KMS-11 (cell line): ENCODE measurements at regions not wholly inside any gene's neighbourhood (a gene's known extent, or its start where the extent isn't known, plus 50 kb on each side); places are given as distances from the start of the nearest gene placed in this dataset.

Source experiments
- H2AFZ ChIP-seq: fragments of 200-600 bp; sonication (generic); 2 replicates; pipeline ENCODE4 v1.6.1; 2016; ENCODE audit warnings: antibody characterized with exemption, mixed run types, low read depth
- H3K27ac ChIP-seq: fragments of 200-600 bp; sonication (generic); 2 replicates; pipeline ENCODE4 v1.6.1; 2016; ENCODE audit warnings: mild to moderate bottlenecking, mixed run types
- H3K27me3 ChIP-seq: fragments of 200-600 bp; sonication (generic); 2 replicates; pipeline ENCODE4 v1.6.1; 2017; ENCODE audit warnings: mild to moderate bottlenecking, low read depth, mixed run types, moderate library complexity; ENCODE audit not compliant: insufficient read depth
- H3K36me3 ChIP-seq: fragments of 200-600 bp; sonication (generic); 2 replicates; pipeline ENCODE4 v1.6.1; 2017; ENCODE audit warnings: mild to moderate bottlenecking, mixed run types; ENCODE audit not compliant: insufficient read depth
- H3K4me1 ChIP-seq: fragments of 200-600 bp; sonication (generic); 2 replicates; pipeline ENCODE4 v1.6.1; 2016; ENCODE audit warnings: mild to moderate bottlenecking, low read depth, mixed run types; ENCODE audit not compliant: poor library complexity, severe bottlenecking
- H3K4me2 ChIP-seq: fragments of 200-600 bp; sonication (generic); 2 replicates; pipeline ENCODE4 v1.7.0; 2016; ENCODE audit warnings: mild to moderate bottlenecking, mixed run types
- H3K4me3 ChIP-seq: fragments of 200-600 bp; sonication (generic); IDR thresholded peaks from 2 replicates; pipeline ENCODE4 v1.6.1; 2017; ENCODE audit warnings: low read depth, low read length, mixed read lengths; ENCODE audit not compliant: insufficient read depth
- H3K79me2 ChIP-seq: fragments of 200-600 bp; sonication (generic); 2 replicates; pipeline ENCODE4 v1.6.1; 2016; ENCODE audit warnings: low read depth, mixed run types; ENCODE audit not compliant: insufficient read depth
- H3K9ac ChIP-seq: fragments of 200-600 bp; sonication (generic); 2 replicates; pipeline ENCODE4 v1.6.1; 2016; ENCODE audit warnings: mild to moderate bottlenecking, mixed run types
- H4K20me1 ChIP-seq: fragments of 200-600 bp; sonication (generic); 2 replicates; pipeline ENCODE4 v1.6.1; 2016; ENCODE audit warnings: mild to moderate bottlenecking, mixed run types; ENCODE audit not compliant: insufficient read depth
- CTCF ChIP-seq: fragments of 200-600 bp; sonication (generic); conservative IDR thresholded peaks from 2 replicates; pipeline ENCODE4 v1.6.1; 2017; ENCODE audit warnings: low read depth, mild to moderate bottlenecking, antibody characterized with exemption, low read length, moderate library complexity, mixed read lengths

- Histone ChIP-seq H3K4me2 (no peak overlapping the region), H3K27me3 (no peaks in the 10 kb centered on the region), H2AFZ (no peak overlapping the region), H4K20me1 (no peaks in the 10 kb centered on the region), H3K79me2 (no peaks in the 10 kb centered on the region), H3K9ac (no peak overlapping the region), H3K4me1 (no peaks in the 10 kb centered on the region), H3K27ac (no peak overlapping the region), H3K36me3 (no peaks in the 10 kb centered on the region), H3K4me3 (no peak overlapping the region)
- TF ChIP-seq CTCF, result no peak
These were observed 255.3 kb upstream of the UBE2E2 start for GRCh38 chr3:22947851-22948250.

GRCh38 chr3:22951910-22952309, 251.2 kb upstream of the UBE2E2 start:
- no peak overlapping the region for H3K9ac ChIP-seq
- H3K36me3 ChIP-seq, result no peaks in the 10 kb centered on the region
- H4K20me1 ChIP-seq, result no peaks in the 10 kb centered on the region
- no peak overlapping the region for H3K4me2 ChIP-seq
- H3K27me3 ChIP-seq, result no peaks in the 10 kb centered on the region
- H3K4me1 ChIP-seq, result no peaks in the 10 kb centered on the region
- TF ChIP-seq CTCF, result no peak
- no peak overlapping the region for H2AFZ ChIP-seq
- H3K79me2 ChIP-seq, result no peaks in the 10 kb centered on the region
- H3K4me3 ChIP-seq, result no peak overlapping the region
- H3K27ac ChIP-seq, result no peak overlapping the region

DNA sequence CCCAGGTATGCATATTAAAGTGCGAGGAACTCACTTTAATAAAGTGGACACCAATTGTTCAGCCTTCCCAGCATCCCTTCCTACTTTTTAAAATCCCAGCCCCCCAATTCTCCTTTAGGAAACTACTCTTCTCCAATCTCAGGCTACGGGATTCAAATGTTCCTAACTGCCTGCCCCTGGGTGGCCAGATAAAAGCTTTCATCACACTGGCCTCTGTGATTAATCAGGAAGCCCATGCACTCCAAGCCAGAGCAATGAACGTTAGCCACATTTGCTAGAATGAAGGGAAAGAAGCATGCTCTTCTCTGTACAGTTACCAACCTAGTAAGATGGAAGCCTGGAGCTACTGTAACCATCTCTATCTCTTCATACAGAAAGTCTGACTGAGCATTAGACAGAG, 250.3 kb upstream of the UBE2E2 start:
- Histone ChIP-seq H3K9ac (no peak overlapping the region), H3K79me2 (no peaks in the 10 kb centered on the region), H3K4me2 (no peak overlapping the region), H3K4me1 (no peaks in the 10 kb centered on the region), H3K27me3 (no peaks in the 10 kb centered on the region), H4K20me1 (no peaks in the 10 kb centered on the region), H3K36me3 (no peaks in the 10 kb centered on the region), H3K27ac (no peak overlapping the region), H3K4me3 (no peak overlapping the region), H2AFZ (no peak overlapping the region)
- no peak for TF ChIP-seq CTCF

DNA sequence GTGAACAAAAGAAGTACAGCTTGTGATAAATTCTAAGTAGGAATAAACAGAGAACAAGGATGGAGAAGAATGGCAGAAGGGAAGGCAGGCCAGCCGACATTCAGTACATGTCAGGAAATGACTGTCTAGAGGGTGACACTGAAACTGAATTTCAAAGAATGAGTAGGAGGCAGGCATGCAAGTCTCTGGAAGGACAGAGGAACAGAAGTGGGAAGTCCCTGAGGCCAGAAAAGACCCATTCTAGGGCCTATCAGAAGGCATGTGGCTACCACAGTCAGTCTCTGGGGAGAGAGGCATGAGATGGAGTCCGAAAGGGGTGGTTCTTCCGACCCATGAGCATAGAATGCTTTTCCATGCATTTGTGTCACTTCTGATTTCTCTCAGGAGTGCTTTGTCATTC, 243.5 kb upstream of the UBE2E2 start:
- Histone ChIP-seq H3K4me3 (no peak overlapping the region), H4K20me1 (no peaks in the 10 kb centered on the region), H3K4me2 (no peak overlapping the region), H3K79me2 (no peaks in the 10 kb centered on the region), H3K36me3 (no peaks in the 10 kb centered on the region), H3K27me3 (no peaks in the 10 kb centered on the region), H3K9ac (no peak overlapping the region), H3K4me1 (no peaks in the 10 kb centered on the region), H2AFZ (no peak overlapping the region), H3K27ac (no peak overlapping the region)
- no peak for TF ChIP-seq CTCF
